ENCODE measurements at regions not wholly inside any gene's neighbourhood (a gene's known extent, or its start where the extent isn't known, plus 50 kb on each side); places are given as distances from the start of the nearest gene placed in this dataset.

DNA sequence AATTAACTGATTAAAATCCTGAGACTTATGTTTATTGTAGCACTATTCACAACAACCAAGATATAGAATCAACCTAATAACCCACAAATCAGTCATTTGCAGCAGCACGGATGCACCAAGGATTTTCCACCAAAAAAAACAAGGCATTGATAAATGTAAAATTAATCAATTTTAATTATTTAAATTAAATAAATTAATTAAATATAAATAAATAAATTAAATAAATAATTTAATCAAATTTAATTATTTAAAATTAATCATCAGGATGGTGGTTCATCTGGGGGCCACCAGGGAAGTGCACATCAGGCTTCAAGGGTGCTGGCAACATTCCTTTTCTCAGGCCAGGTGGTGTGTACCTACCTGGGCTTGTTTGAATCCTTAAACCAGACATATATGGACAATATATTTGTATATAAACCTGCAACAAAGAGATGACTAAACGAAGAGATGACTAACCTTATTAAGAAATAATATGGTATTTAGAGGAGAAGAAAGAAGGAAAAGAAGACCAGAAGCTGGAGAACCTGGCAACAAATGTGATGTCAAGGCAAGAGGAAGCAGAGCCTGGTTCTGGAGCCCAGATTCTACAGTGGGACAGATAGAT is 89.2 kb downstream of the CD164 start:
- Histone ChIP-seq H3K79me2 (replicated peaks; ENCODE audit: insufficient read depth) (no peaks in the 10 kb centered on the region), H3K4me2 (no peak overlapping the region), H3K4me1 (ENCODE audit: insufficient read depth) (no peaks in the 10 kb centered on the region; the same call in 1 of the 2 replicates), H3K36me3 (ENCODE audit: insufficient read depth) (no peaks in the 10 kb centered on the region), H3K27ac (ENCODE audit: low read depth) (no peak overlapping the region), H4K20me1 (replicated peaks; ENCODE audit: insufficient read depth) (no peaks in the 10 kb centered on the region), H3F3A (replicated peaks; ENCODE audit: low read depth) (no peaks in the 10 kb centered on the region), H3K9me2 (ENCODE audit: insufficient read depth) (no peaks in the 10 kb centered on the region), H3K27me3 (ENCODE audit: insufficient read depth) (no peaks in the 10 kb centered on the region), H2AFZ (no peak overlapping the region), H3K4me3 (no peak overlapping the region)
- no peak overlapping the region for H3K27ac Mint-ChIP-seq
- peaks cover 4% of the 10 kb centered on the region for H3K27me3 Mint-ChIP-seq (ENCODE audit: insufficient read depth, low read depth, poor library complexity)
- DNase-seq (ENCODE audit: low spot score) (no peak), ATAC-seq (no peak)
- no peaks in the 10 kb centered on the region for H3K36me3 Mint-ChIP-seq (ENCODE audit: low read depth)
- no peaks in the 10 kb centered on the region for H3K9me3 Mint-ChIP-seq
- H3K4me1 Mint-ChIP-seq: peaks cover 39% of the 10 kb centered on the region
- no peak overlapping the region for H3K4me3 Mint-ChIP-seq
- TF ChIP-seq EZH2phosphoT487 (IDR thresholded peaks at IDR 0.05; ENCODE audit: unreplicated experiment) (no peak), STAT1 (IDR thresholded peaks at IDR 0.05; ENCODE audit: unreplicated experiment) (no peak), ZNF331 (CRISPR knock-in tag; IDR thresholded peaks at IDR 0.05; ENCODE audit: low read depth) (no peak), ZNF114 (CRISPR knock-in tag; IDR thresholded peaks at IDR 0.05) (no peak), POLR2AphosphoS5 (IDR thresholded peaks at IDR 0.05; ENCODE audit: low read depth) (no peak), EZH2 (IDR thresholded peaks at IDR 0.05; ENCODE audit: low read depth, unreplicated experiment) (no peak), NANOG (IDR thresholded peaks at IDR 0.05; ENCODE audit: borderline replicate concordance) (no peak), CREB1 (CRISPR knock-in tag; IDR thresholded peaks at IDR 0.05; ENCODE audit: low read depth) (no peak)
- TF ChIP-seq, protein P1, sequence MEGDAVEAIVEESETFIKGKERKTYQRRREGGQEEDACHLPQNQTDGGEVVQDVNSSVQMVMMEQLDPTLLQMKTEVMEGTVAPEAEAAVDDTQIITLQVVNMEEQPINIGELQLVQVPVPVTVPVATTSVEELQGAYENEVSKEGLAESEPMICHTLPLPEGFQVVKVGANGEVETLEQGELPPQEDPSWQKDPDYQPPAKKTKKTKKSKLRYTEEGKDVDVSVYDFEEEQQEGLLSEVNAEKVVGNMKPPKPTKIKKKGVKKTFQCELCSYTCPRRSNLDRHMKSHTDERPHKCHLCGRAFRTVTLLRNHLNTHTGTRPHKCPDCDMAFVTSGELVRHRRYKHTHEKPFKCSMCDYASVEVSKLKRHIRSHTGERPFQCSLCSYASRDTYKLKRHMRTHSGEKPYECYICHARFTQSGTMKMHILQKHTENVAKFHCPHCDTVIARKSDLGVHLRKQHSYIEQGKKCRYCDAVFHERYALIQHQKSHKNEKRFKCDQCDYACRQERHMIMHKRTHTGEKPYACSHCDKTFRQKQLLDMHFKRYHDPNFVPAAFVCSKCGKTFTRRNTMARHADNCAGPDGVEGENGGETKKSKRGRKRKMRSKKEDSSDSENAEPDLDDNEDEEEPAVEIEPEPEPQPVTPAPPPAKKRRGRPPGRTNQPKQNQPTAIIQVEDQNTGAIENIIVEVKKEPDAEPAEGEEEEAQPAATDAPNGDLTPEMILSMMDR (conservative IDR thresholded peaks at IDR 0.05; ENCODE audit: low read depth in 2 of 2): no peak
- TF ChIP-seq, protein P2, sequence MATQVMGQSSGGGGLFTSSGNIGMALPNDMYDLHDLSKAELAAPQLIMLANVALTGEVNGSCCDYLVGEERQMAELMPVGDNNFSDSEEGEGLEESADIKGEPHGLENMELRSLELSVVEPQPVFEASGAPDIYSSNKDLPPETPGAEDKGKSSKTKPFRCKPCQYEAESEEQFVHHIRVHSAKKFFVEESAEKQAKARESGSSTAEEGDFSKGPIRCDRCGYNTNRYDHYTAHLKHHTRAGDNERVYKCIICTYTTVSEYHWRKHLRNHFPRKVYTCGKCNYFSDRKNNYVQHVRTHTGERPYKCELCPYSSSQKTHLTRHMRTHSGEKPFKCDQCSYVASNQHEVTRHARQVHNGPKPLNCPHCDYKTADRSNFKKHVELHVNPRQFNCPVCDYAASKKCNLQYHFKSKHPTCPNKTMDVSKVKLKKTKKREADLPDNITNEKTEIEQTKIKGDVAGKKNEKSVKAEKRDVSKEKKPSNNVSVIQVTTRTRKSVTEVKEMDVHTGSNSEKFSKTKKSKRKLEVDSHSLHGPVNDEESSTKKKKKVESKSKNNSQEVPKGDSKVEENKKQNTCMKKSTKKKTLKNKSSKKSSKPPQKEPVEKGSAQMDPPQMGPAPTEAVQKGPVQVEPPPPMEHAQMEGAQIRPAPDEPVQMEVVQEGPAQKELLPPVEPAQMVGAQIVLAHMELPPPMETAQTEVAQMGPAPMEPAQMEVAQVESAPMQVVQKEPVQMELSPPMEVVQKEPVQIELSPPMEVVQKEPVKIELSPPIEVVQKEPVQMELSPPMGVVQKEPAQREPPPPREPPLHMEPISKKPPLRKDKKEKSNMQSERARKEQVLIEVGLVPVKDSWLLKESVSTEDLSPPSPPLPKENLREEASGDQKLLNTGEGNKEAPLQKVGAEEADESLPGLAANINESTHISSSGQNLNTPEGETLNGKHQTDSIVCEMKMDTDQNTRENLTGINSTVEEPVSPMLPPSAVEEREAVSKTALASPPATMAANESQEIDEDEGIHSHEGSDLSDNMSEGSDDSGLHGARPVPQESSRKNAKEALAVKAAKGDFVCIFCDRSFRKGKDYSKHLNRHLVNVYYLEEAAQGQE (IDR thresholded peaks at IDR 0.05; ENCODE audit: unreplicated experiment): no peak
- TF ChIP-seq, protein P3, sequence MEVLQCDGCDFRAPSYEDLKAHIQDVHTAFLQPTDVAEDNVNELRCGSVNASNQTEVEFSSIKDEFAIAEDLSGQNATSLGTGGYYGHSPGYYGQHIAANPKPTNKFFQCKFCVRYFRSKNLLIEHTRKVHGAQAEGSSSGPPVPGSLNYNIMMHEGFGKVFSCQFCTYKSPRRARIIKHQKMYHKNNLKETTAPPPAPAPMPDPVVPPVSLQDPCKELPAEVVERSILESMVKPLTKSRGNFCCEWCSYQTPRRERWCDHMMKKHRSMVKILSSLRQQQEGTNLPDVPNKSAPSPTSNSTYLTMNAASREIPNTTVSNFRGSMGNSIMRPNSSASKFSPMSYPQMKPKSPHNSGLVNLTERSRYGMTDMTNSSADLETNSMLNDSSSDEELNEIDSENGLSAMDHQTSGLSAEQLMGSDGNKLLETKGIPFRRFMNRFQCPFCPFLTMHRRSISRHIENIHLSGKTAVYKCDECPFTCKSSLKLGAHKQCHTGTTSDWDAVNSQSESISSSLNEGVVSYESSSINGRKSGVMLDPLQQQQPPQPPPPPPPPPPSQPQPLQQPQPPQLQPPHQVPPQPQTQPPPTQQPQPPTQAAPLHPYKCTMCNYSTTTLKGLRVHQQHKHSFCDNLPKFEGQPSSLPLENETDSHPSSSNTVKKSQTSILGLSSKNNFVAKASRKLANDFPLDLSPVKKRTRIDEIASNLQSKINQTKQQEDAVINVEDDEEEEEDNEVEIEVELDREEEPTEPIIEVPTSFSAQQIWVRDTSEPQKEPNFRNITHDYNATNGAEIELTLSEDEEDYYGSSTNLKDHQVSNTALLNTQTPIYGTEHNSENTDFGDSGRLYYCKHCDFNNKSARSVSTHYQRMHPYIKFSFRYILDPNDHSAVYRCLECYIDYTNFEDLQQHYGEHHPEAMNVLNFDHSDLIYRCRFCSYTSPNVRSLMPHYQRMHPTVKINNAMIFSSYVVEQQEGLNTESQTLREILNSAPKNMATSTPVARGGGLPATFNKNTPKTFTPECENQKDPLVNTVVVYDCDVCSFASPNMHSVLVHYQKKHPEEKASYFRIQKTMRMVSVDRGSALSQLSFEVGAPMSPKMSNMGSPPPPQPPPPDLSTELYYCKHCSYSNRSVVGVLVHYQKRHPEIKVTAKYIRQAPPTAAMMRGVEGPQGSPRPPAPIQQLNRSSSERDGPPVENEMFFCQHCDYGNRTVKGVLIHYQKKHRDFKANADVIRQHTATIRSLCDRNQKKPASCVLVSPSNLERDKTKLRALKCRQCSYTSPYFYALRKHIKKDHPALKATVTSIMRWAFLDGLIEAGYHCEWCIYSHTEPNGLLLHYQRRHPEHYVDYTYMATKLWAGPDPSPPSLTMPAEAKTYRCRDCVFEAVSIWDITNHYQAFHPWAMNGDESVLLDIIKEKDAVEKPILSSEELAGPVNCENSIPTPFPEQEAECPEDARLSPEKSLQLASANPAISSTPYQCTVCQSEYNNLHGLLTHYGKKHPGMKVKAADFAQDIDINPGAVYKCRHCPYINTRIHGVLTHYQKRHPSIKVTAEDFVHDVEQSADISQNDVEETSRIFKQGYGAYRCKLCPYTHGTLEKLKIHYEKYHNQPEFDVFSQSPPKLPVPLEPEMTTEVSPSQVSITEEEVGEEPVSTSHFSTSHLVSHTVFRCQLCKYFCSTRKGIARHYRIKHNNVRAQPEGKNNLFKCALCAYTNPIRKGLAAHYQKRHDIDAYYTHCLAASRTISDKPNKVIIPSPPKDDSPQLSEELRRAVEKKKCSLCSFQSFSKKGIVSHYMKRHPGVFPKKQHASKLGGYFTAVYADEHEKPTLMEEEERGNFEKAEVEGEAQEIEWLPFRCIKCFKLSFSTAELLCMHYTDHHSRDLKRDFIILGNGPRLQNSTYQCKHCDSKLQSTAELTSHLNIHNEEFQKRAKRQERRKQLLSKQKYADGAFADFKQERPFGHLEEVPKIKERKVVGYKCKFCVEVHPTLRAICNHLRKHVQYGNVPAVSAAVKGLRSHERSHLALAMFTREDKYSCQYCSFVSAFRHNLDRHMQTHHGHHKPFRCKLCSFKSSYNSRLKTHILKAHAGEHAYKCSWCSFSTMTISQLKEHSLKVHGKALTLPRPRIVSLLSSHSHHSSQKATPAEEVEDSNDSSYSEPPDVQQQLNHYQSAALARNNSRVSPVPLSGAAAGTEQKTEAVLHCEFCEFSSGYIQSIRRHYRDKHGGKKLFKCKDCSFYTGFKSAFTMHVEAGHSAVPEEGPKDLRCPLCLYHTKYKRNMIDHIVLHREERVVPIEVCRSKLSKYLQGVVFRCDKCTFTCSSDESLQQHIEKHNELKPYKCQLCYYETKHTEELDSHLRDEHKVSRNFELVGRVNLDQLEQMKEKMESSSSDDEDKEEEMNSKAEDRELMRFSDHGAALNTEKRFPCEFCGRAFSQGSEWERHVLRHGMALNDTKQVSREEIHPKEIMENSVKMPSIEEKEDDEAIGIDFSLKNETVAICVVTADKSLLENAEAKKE (CRISPR knock-in tag; IDR thresholded peaks at IDR 0.05): no peak
